Tibial nerve (tissue), 4 donors: ENCODE measurements at regions not wholly inside any gene's neighbourhood (a gene's known extent, or its start where the extent isn't known, plus 50 kb on each side); places are given as distances from the start of the nearest gene placed in this dataset.

Source experiments
- DNase-seq, 2 donors: peaks; one replicate each; pipeline ENCODE4 v3.0.0-alpha.2; 2019; ENCODE audit warnings: low spot score in 2 of 2
- H3K27ac ChIP-seq, 4 donors: fragments of 200-600 bp; sonication (generic) in 3 of 4; one replicate each; pipeline ENCODE4 v1.5.1; 2017 to 2019; ENCODE audit warnings: mild to moderate bottlenecking in 1 of 4
- H3K27me3 ChIP-seq, 2 donors: fragments of 200-600 bp; sonication (generic) in 1 of 2; one replicate each; pipeline versions ENCODE4 v1.5.1 to v1.6.0; 2017 to 2019
- H3K36me3 ChIP-seq, 3 donors: fragments of 200-600 bp; sonication (generic); one replicate each; pipeline ENCODE4 v1.5.1; 2018 to 2019
- H3K4me1 ChIP-seq, 4 donors: fragments of 200-600 bp; sonication (generic) in 3 of 4; one replicate each; pipeline ENCODE4 v1.5.1; 2017 to 2019
- H3K4me3 ChIP-seq, 4 donors: fragments of 200-600 bp; sonication (generic) in 3 of 4; one replicate each; pipeline ENCODE4 v1.5.1; 2017 to 2019; ENCODE audit warnings: mild to moderate bottlenecking in 1 of 4, moderate library complexity in 1 of 4
- H3K9me3 ChIP-seq, 4 donors: fragments of 200-600 bp; sonication (generic) in 3 of 4; one replicate each; pipeline ENCODE4 v1.5.1; 2017 to 2019
- CTCF ChIP-seq, 5 experiments: fragments of 200-600 bp in 3 of 5; fragments of 450-650 bp in 2 of 5; sonication (generic) in 3 of 5; IDR thresholded peaks; one replicate each; pipeline ENCODE4 v1.5.1; 2016 to 2019; ENCODE audit warnings: antibody characterized with exemption in 5 of 5, mild to moderate bottlenecking in 3 of 5, moderate library complexity in 2 of 5
- EP300 ChIP-seq, 2 donors: sonication (generic); formaldehyde crosslinking; IDR thresholded peaks; one replicate each; pipeline ENCODE4 v1.6.1; 2017; ENCODE audit warnings: antibody characterized with exemption in 2 of 2, mild to moderate bottlenecking in 1 of 2
- POLR2A ChIP-seq, 2 donors: fragments of 450-650 bp; IDR thresholded peaks; one replicate each; pipeline ENCODE4 v1.6.1; 2017; ENCODE audit warnings: antibody characterized with exemption in 2 of 2, mild to moderate bottlenecking in 2 of 2, moderate library complexity in 2 of 2
- WGBS, 2 donors: methylation state at CpG; one replicate each; pipeline ENCODE4 v1.1.5; 2018; 5-methylcytosine and 5-hydroxymethylcytosine counted together

GRCh38 chr4:3648195-3648594, 116.0 kb upstream of the LRPAP1 start:
- Histone ChIP-seq H3K27ac (no peak overlapping the region), H3K4me3 (no peak overlapping the region), H3K4me1 (peaks cover 0 to 10% (median 0%) of the 10 kb centered on the region in 4 donors), H3K27me3 (no peaks in the 10 kb centered on the region), H3K9me3 (peaks cover 0 to 10% (median 0%) of the 10 kb centered on the region in 4 donors), H3K36me3 (no peaks in the 10 kb centered on the region)
- no peak for DNase-seq
- TF ChIP-seq EP300 (IDR thresholded peaks at IDR 0.05) (no peak), POLR2A (IDR thresholded peaks at IDR 0.05) (no peak), CTCF (IDR thresholded peaks at IDR 0.05) (no peak)
- WGBS, 2 donors = 83 to 88% methylated on average over 16 of the region's 16 CpGs

GRCh38 chr4:3647421-3647820, 115.2 kb upstream of the LRPAP1 start:
- TF ChIP-seq EP300 (IDR thresholded peaks at IDR 0.05) (no peak), POLR2A (IDR thresholded peaks at IDR 0.05) (no peak), CTCF (IDR thresholded peaks at IDR 0.05) (no peak)
- Histone ChIP-seq H3K36me3 (no peaks in the 10 kb centered on the region), H3K4me3 (no peak overlapping the region), H3K4me1 (peaks cover 0 to 10% (median 0%) of the 10 kb centered on the region in 4 donors), H3K27me3 (no peaks in the 10 kb centered on the region), H3K9me3 (peaks cover 0 to 10% (median 0%) of the 10 kb centered on the region in 4 donors), H3K27ac (no peak overlapping the region)
- no peak for DNase-seq
- WGBS, 2 donors = 87% methylated on average over 12 of the region's 12 CpGs

- no peak overlapping the region for H3K27ac ChIP-seq
- peaks cover 0 to 10% (median 0%) of the 10 kb centered on the region in 4 donors for H3K4me1 ChIP-seq
- 70 to 72% methylated on average over 22 to 26 of the region's 28 CpGs for WGBS, 2 donors
- TF ChIP-seq EP300 (IDR thresholded peaks at IDR 0.05) (no peak), POLR2A (IDR thresholded peaks at IDR 0.05) (no peak), CTCF (IDR thresholded peaks at IDR 0.05) (no peak)
- DNase-seq = no peak
- no peaks in the 10 kb centered on the region for H3K36me3 ChIP-seq
- no peak overlapping the region for H3K4me3 ChIP-seq
- H3K27me3 ChIP-seq = no peaks in the 10 kb centered on the region
- H3K9me3 ChIP-seq = peaks cover 0 to 17% (median 0%) of the 10 kb centered on the region in 4 donors
Observed at GRCh38 chr4:3645711-3646679, 113.8 kb upstream of the LRPAP1 start.

- Histone ChIP-seq H3K27me3 (no peaks in the 10 kb centered on the region), H3K27ac (no peak overlapping the region), H3K4me1 (peaks cover 0 to 10% (median 0%) of the 10 kb centered on the region in 4 donors), H3K9me3 (peaks cover 0 to 18% (median 0%) of the 10 kb centered on the region in 4 donors), H3K36me3 (no peaks in the 10 kb centered on the region), H3K4me3 (no peak overlapping the region)
- 73 to 75% methylated on average over 33 of the region's 33 CpGs for WGBS, 2 donors
- no peak for DNase-seq
- TF ChIP-seq POLR2A (IDR thresholded peaks at IDR 0.05) (no peak), EP300 (IDR thresholded peaks at IDR 0.05) (no peak), CTCF (IDR thresholded peaks at IDR 0.05) (no peak)
Observed at GRCh38 chr4:3644849-3645627, 112.8 kb upstream of the LRPAP1 start.
